DOHH2 (cell line): ENCODE measurements at regions not wholly inside any gene's neighbourhood (a gene's known extent, or its start where the extent isn't known, plus 50 kb on each side); places are given as distances from the start of the nearest gene placed in this dataset.

ENCODE experiments used
- EZH2phosphoT487 ChIP-seq: fragments of 200-600 bp; sonication (generic); IDR thresholded peaks from 2 replicates; pipeline ENCODE4 v1.6.1; 2017; ENCODE audit warnings: borderline replicate concordance, mild to moderate bottlenecking, antibody characterized with exemption, low read length, moderate library complexity, mixed read lengths
- TF ChIP-seq, protein P1 (sequence below): fragments of 200-600 bp; sonication (generic); IDR thresholded peaks from one replicate; pipeline ENCODE4 v1.5.1; 2014; ENCODE audit warnings: antibody characterized with exemption, mild to moderate bottlenecking, low read depth, low read length; ENCODE audit not compliant: poor library complexity, severe bottlenecking

DNA sequence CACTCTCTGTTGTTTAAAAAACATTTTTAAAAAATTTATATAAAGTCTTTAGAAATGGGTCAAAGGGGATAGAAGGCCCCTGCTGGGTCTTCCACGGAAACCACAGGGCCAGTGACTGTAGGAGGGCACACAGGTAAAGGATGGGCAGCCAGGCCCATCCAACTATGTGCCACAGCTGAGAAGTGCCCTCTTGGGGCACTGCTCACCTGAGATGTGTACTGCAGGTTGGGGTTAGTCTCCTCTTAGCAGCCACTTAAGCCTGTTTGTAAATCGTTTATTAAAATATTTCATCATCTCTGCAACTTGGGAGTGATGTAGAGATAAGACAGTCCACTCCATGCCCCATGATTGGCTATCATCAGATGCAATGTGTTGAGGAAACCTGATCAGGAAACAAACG, 222.4 kb downstream of the DIRAS2 start:
- TF ChIP-seq, protein P1, sequence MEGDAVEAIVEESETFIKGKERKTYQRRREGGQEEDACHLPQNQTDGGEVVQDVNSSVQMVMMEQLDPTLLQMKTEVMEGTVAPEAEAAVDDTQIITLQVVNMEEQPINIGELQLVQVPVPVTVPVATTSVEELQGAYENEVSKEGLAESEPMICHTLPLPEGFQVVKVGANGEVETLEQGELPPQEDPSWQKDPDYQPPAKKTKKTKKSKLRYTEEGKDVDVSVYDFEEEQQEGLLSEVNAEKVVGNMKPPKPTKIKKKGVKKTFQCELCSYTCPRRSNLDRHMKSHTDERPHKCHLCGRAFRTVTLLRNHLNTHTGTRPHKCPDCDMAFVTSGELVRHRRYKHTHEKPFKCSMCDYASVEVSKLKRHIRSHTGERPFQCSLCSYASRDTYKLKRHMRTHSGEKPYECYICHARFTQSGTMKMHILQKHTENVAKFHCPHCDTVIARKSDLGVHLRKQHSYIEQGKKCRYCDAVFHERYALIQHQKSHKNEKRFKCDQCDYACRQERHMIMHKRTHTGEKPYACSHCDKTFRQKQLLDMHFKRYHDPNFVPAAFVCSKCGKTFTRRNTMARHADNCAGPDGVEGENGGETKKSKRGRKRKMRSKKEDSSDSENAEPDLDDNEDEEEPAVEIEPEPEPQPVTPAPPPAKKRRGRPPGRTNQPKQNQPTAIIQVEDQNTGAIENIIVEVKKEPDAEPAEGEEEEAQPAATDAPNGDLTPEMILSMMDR = no peak
- TF ChIP-seq EZH2phosphoT487 = no peak
